Liver (tissue), 8 donors: ENCODE measurements at regions not wholly inside any gene's neighbourhood (a gene's known extent, or its start where the extent isn't known, plus 50 kb on each side); places are given as distances from the start of the nearest gene placed in this dataset.
"Not testable (repeated sequence)": the region's sequence is repeated elsewhere in the genome, so short reads cannot be mapped to it uniquely, and the experiment has no call there.

Source experiments
- DNase-seq: peaks from one replicate; pipeline ENCODE4 v3.0.0-alpha.2; 2017; ENCODE audit warnings: low spot score
- H3K27ac ChIP-seq, 2 donors: one replicate each; pipeline ENCODE4 v1.7.0; 2013; ENCODE audit warnings: inconsistent platforms in 2 of 2, low read length in 2 of 2, control low read depth in 1 of 2, low read depth in 1 of 2, mild to moderate bottlenecking in 1 of 2
- H3K27me3 ChIP-seq, 4 donors: one replicate each; pipeline versions ENCODE4 v1.6.1 to v1.7.0; 2013; ENCODE audit warnings: low read length in 3 of 4, inconsistent platforms in 1 of 4, mild to moderate bottlenecking in 1 of 4, moderate library complexity in 1 of 4; ENCODE audit not compliant: control insufficient read depth in 4 of 4, insufficient read depth in 4 of 4
- H3K36me3 ChIP-seq, 4 donors: one replicate each; pipeline versions ENCODE4 v1.6.1 to v1.7.0; 2013; ENCODE audit warnings: low read length in 3 of 4, mild to moderate bottlenecking in 3 of 4, low read depth in 1 of 4, moderate library complexity in 1 of 4; ENCODE audit not compliant: control insufficient read depth in 4 of 4, insufficient read depth in 3 of 4
- H3K4me1 ChIP-seq, 4 donors: one replicate each; pipeline versions ENCODE4 v1.6.1 to v1.7.0; 2013; ENCODE audit warnings: low read length in 3 of 4, mild to moderate bottlenecking in 3 of 4, moderate library complexity in 1 of 4; ENCODE audit not compliant: control insufficient read depth in 4 of 4, insufficient read depth in 4 of 4
- H3K4me3 ChIP-seq, 3 donors: one replicate each; pipeline versions ENCODE4 v1.6.1 to v1.7.0; 2013; ENCODE audit warnings: low read length in 3 of 3, control low read depth in 1 of 3, low read depth in 1 of 3, mild to moderate bottlenecking in 1 of 3
- H3K9ac ChIP-seq, 2 donors: one replicate each; pipeline ENCODE4 v1.7.0; 2013; ENCODE audit warnings: low read length in 2 of 2, mild to moderate bottlenecking in 2 of 2, moderate library complexity in 2 of 2, control low read depth in 1 of 2, low read depth in 1 of 2
- H3K9me3 ChIP-seq, 4 donors: one replicate each; pipeline versions ENCODE4 v1.6.1 to v1.7.0; 2013; ENCODE audit warnings: low read length in 3 of 4; ENCODE audit not compliant: control insufficient read depth in 4 of 4
- FOXA1 ChIP-seq: IDR thresholded peaks from 2 replicates; pipeline ENCODE4 v1.6.1; 2016; ENCODE audit warnings: antibody characterized with exemption
- FOXA2 ChIP-seq: IDR thresholded peaks from 2 replicates; pipeline ENCODE4 v1.6.1; 2016; ENCODE audit warnings: antibody characterized with exemption
- GABPA ChIP-seq, 2 donors: IDR thresholded peaks in 1 of 2; conservative IDR thresholded peaks in 1 of 2; 2 replicates each; pipeline ENCODE4 v1.6.1; 2016; ENCODE audit warnings: antibody characterized with exemption in 2 of 2, mild to moderate bottlenecking in 1 of 2, moderate library complexity in 1 of 2
- JUND ChIP-seq, 2 donors: IDR thresholded peaks; 2 replicates each; pipeline ENCODE4 v1.6.1; 2016; ENCODE audit warnings: antibody characterized with exemption in 2 of 2
- NR2F2 ChIP-seq: IDR thresholded peaks from 2 replicates; pipeline ENCODE4 v1.6.1; 2016; ENCODE audit warnings: antibody characterized with exemption
- RAD21 ChIP-seq, 2 donors: IDR thresholded peaks; 2 replicates each; pipeline ENCODE4 v1.6.1; 2016; ENCODE audit warnings: antibody characterized with exemption in 2 of 2, mild to moderate bottlenecking in 2 of 2
- RXRA ChIP-seq, 2 donors: IDR thresholded peaks; 2 replicates each; pipeline ENCODE4 v1.6.1; 2017 to 2018; ENCODE audit warnings: antibody characterized with exemption in 2 of 2, mild to moderate bottlenecking in 1 of 2
- SP1 ChIP-seq: IDR thresholded peaks from 2 replicates; pipeline ENCODE4 v1.6.1; 2018; ENCODE audit warnings: antibody characterized with exemption, mild to moderate bottlenecking
- YY1 ChIP-seq: IDR thresholded peaks from 2 replicates; pipeline ENCODE4 v1.6.1; 2016; ENCODE audit warnings: antibody characterized with exemption, mild to moderate bottlenecking
- WGBS: extraction: QIAGEN DNeasy Blood & Tissue Kit; methylation state at CpG from one replicate; pipeline ENCODE4 v1.1.7; 2013; 5-methylcytosine and 5-hydroxymethylcytosine counted together
- TF ChIP-seq, protein P1 (sequence below): fragments of 150-350 bp; IDR thresholded peaks from 2 replicates; pipeline ENCODE4 v1.5.1; 2017; ENCODE audit warnings: improper control_type of control experiment, low read depth, low read length; ENCODE audit not compliant: missing input control
- TF ChIP-seq, protein P2 (sequence below): IDR thresholded peaks from 2 replicates; pipeline ENCODE4 v1.6.1; 2016; ENCODE audit warnings: antibody characterized with exemption
- TF ChIP-seq, protein P3 (sequence below): IDR thresholded peaks from 2 replicates; pipeline ENCODE4 v1.6.1; 2016; ENCODE audit warnings: antibody characterized with exemption
- TF ChIP-seq, protein P4 (sequence below): IDR thresholded peaks from 2 replicates; pipeline ENCODE4 v1.6.1; 2016; ENCODE audit warnings: antibody characterized with exemption, mild to moderate bottlenecking
- donor health status: healthy.
- donor health status: healthy.
- donor health status: healthy.
- donor health status: healthy.
- donor health status: healthy.

DNA sequence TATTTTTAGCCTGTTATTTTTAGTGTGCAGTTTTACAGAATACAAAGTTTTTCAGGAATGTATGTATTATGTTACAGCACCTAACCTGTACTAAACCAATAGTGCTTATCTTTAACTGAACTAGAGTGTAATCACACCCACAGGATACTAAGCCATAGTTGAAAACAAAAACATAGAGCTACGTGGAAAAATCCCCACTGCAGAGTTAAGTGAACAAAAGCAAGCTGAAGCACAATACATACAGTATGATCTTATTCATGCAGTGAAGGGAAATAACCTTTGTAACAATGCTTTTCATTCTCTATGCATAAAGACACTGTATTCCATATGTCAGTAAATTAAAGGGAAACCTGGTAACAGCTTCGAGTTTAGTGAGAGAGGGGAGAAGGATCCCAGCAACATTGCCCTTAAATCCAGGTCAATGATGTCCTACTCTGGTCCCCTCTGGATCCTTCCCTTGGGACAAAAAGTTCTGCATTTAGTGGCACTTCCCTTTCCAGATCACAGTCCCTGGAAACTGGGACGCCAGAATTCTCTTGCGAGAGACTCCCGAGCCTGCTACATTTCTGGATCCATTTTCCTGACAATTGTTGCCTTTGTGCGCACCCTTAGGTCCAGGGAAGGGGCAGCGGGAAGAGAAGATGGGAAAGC, 121.3 kb upstream of the CCND2 start:
- TF ChIP-seq RAD21 (IDR thresholded peaks at IDR 0.05) = no peak
- Histone ChIP-seq H3K9me3 (no peaks in the 10 kb centered on the region), H3K4me3 (no peak overlapping the region), H3K27ac (no peak overlapping the region), H3K27me3 (peaks cover 0 to 3% (median 0%) of the 10 kb centered on the region in 4 donors), H3K36me3 (no peaks in the 10 kb centered on the region), H3K4me1 (no peaks in the 10 kb centered on the region), H3K9ac (no peak overlapping the region)
- WGBS = 78% methylated on average over 7 of the region's 7 CpGs
- no peak for DNase-seq

DNA sequence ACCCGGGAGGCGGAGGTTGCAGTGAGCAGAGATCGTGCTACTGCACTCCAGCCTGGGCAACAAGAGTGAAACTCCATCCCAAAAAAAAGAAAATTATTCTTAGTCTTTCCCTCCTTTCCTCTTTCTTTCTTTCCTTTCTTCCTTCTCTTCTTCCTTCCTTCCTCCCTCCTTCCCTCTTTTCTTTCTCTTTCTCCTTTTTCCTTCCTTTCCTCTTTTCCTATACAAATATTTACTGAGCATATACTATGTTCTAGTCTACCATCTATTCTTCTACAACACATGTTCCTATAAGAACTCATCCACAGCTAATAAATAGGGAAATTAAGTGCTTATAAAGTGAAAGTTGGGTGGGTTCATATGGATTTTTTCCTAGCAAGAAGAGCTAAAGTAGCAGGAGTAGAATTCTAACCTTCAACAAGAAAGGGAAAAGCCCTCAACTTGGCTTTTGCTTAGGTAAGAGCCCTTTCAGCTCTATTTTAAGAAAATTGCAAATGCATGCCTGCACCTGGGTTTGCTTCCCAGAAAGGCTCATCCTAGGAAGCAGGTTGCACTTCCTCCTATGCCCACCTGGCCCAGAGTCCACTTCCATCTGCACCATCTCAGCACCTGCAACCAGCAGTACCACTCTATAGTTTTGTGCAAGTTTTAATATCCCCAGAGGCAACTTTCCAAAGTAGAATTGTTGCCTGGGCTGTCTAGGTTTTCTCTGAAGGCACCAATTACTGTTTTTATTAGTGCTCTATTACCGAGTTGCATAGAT, 122.0 kb upstream of the CCND2 start:
- no peak overlapping the region for H3K9ac ChIP-seq
- H3K4me1 ChIP-seq = no peaks in the 10 kb centered on the region
- no peak for TF ChIP-seq JUND (IDR thresholded peaks at IDR 0.05)
- TF ChIP-seq RXRA (IDR thresholded peaks at IDR 0.05) = no peak
- no peak for TF ChIP-seq FOXA1
- TF ChIP-seq, protein P1, sequence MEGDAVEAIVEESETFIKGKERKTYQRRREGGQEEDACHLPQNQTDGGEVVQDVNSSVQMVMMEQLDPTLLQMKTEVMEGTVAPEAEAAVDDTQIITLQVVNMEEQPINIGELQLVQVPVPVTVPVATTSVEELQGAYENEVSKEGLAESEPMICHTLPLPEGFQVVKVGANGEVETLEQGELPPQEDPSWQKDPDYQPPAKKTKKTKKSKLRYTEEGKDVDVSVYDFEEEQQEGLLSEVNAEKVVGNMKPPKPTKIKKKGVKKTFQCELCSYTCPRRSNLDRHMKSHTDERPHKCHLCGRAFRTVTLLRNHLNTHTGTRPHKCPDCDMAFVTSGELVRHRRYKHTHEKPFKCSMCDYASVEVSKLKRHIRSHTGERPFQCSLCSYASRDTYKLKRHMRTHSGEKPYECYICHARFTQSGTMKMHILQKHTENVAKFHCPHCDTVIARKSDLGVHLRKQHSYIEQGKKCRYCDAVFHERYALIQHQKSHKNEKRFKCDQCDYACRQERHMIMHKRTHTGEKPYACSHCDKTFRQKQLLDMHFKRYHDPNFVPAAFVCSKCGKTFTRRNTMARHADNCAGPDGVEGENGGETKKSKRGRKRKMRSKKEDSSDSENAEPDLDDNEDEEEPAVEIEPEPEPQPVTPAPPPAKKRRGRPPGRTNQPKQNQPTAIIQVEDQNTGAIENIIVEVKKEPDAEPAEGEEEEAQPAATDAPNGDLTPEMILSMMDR = no peak
- no peak for TF ChIP-seq YY1
- TF ChIP-seq NR2F2 = no peak
- no peak for TF ChIP-seq GABPA (IDR thresholded peaks at IDR 0.05 in 1 of 2, conservative IDR thresholded peaks at IDR 0.05 in 1 of 2)
- DNase-seq = no peak
- H3K27me3 ChIP-seq = peaks cover 0 to 4% (median 1%) of the 10 kb centered on the region in 4 donors
- WGBS = 82% methylated on average over 4 of the region's 4 CpGs
- no peaks in the 10 kb centered on the region for H3K36me3 ChIP-seq
- no peaks in the 10 kb centered on the region for H3K9me3 ChIP-seq
- H3K27ac ChIP-seq = no peak overlapping the region
- no peak overlapping the region for H3K4me3 ChIP-seq

DNA sequence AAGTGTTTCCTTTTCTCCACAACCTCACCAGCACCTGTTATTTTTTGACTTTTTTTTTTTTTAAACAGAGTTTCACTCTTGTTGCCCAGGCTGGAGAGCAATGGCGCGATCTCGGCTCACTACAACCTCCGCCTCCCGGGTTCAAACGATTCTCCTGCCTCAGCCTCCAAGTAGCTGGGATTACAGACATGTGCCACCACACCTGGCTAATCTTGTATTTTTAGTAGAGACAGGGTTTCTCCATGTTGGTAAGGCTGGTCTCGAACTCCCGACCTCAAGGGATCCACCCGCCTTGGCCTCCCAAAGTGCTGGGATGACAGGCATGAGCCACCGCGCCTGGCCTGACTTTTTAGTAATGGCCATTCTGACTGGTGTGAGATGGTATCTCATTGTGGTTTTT, 123.2 kb upstream of the CCND2 start:
- not testable (repeated sequence) for DNase-seq, H3K4me1 ChIP-seq, H3K27ac ChIP-seq, H3K27me3 ChIP-seq, H3K4me3 ChIP-seq, H3K9ac ChIP-seq, H3K9me3 ChIP-seq, H3K36me3 ChIP-seq
- WGBS = 92% methylated on average over 11 of the region's 11 CpGs

DNA sequence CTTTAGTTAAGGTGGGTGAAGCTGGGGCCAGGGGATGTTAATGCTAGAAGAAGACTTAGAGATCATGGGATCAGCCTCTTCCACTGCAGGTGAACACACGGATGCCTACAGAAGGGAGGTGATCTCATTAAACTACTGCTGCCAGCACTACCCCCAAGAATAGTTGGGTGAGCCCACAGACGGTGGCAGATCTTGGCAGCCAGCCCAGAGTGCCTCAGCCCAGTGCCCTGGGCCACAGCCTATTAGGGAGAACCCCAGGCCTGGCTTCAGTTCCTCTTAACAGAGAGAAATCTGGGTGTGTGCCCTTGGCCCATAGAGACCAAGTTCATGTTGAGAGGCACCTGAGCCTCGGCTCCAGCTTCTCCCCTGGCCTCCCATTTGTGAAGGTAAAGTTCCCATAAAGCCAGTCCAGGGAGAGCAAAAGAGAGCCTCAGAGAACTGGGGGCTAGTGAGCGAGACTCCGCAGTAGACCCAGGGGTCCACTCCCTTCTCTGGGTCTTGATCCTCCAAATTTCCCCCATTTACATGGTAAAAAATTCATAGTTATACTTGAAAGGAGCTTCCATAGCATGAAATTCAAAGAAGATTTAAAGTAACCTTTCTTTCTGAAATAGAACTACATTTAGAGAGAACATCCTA, 125.0 kb upstream of the CCND2 start:
- Histone ChIP-seq H3K27me3 (peaks cover 0 to 4% (median 1%) of the 10 kb centered on the region in 4 donors), H3K4me3 (no peak overlapping the region), H3K27ac (no peak overlapping the region), H3K9me3 (no peaks in the 10 kb centered on the region), H3K36me3 (no peaks in the 10 kb centered on the region), H3K4me1 (no peaks in the 10 kb centered on the region), H3K9ac (no peak overlapping the region)
- no peak for DNase-seq
- WGBS = 77% methylated on average over 5 of the region's 5 CpGs
- TF ChIP-seq RAD21 (IDR thresholded peaks at IDR 0.05) (no peak), GABPA (IDR thresholded peaks at IDR 0.05 in 1 of 2, conservative IDR thresholded peaks at IDR 0.05 in 1 of 2) (no peak), FOXA2 (no peak), JUND (IDR thresholded peaks at IDR 0.05) (no peak), SP1 (no peak)
- TF ChIP-seq, protein P1 = no peak
- TF ChIP-seq, protein P2, sequence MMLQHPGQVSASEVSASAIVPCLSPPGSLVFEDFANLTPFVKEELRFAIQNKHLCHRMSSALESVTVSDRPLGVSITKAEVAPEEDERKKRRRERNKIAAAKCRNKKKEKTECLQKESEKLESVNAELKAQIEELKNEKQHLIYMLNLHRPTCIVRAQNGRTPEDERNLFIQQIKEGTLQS = no peak
- TF ChIP-seq, protein P3, sequence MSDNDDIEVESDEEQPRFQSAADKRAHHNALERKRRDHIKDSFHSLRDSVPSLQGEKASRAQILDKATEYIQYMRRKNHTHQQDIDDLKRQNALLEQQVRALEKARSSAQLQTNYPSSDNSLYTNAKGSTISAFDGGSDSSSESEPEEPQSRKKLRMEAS = no peak
- TF ChIP-seq, protein P4, sequence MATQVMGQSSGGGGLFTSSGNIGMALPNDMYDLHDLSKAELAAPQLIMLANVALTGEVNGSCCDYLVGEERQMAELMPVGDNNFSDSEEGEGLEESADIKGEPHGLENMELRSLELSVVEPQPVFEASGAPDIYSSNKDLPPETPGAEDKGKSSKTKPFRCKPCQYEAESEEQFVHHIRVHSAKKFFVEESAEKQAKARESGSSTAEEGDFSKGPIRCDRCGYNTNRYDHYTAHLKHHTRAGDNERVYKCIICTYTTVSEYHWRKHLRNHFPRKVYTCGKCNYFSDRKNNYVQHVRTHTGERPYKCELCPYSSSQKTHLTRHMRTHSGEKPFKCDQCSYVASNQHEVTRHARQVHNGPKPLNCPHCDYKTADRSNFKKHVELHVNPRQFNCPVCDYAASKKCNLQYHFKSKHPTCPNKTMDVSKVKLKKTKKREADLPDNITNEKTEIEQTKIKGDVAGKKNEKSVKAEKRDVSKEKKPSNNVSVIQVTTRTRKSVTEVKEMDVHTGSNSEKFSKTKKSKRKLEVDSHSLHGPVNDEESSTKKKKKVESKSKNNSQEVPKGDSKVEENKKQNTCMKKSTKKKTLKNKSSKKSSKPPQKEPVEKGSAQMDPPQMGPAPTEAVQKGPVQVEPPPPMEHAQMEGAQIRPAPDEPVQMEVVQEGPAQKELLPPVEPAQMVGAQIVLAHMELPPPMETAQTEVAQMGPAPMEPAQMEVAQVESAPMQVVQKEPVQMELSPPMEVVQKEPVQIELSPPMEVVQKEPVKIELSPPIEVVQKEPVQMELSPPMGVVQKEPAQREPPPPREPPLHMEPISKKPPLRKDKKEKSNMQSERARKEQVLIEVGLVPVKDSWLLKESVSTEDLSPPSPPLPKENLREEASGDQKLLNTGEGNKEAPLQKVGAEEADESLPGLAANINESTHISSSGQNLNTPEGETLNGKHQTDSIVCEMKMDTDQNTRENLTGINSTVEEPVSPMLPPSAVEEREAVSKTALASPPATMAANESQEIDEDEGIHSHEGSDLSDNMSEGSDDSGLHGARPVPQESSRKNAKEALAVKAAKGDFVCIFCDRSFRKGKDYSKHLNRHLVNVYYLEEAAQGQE = no peak
